SK-N-MC (cell line): ENCODE measurements at regions not wholly inside any gene's neighbourhood (a gene's known extent, or its start where the extent isn't known, plus 50 kb on each side); places are given as distances from the start of the nearest gene placed in this dataset.

Source experiments
- DNase-seq: peaks from one replicate; pipeline ENCODE4 v3.0.0-alpha.2; 2011; ENCODE audit warnings: low read depth, low spot score
- H3K27ac ChIP-seq: fragments of 200-600 bp; sonication (generic); 2 replicates; pipeline ENCODE4 v1.5.1; 2016; ENCODE audit warnings: mixed run types
- H3K36me3 ChIP-seq: fragments of 200-600 bp; sonication (generic); 2 replicates; pipeline ENCODE4 v1.6.1; 2017; ENCODE audit warnings: antibody characterized with exemption, low read length, mixed read lengths; ENCODE audit not compliant: insufficient read depth
- H3K4me3 ChIP-seq: fragments of 200-600 bp; sonication (generic); 2 replicates; pipeline ENCODE4 v1.5.1; 2016
- H3K9ac ChIP-seq: fragments of 200-600 bp; sonication (generic); 2 replicates; pipeline ENCODE4 v1.8.0; 2017; ENCODE audit warnings: mixed run types, mixed read lengths; ENCODE audit not compliant: insufficient read length
- H3K9me3 ChIP-seq: fragments of 200-600 bp; sonication (generic); 2 replicates; pipeline ENCODE4 v1.6.1; 2017; ENCODE audit warnings: low read depth, mild to moderate bottlenecking, antibody characterized with exemption, low read length, moderate library complexity, mixed read lengths
- EZH2 ChIP-seq: fragments of 200-600 bp; sonication (generic); IDR thresholded peaks from one replicate; pipeline ENCODE4 v1.6.1; 2017; ENCODE audit warnings: antibody characterized with exemption
- FOXP2 ChIP-seq: optimal IDR thresholded peaks from 2 replicates; pipeline ENCODE3; 2011; ENCODE audit warnings: mild to moderate bottlenecking, moderate library complexity; ENCODE audit not compliant: insufficient read depth; ENCODE audit errors: extremely low read length, control extremely low read depth
- POLR2AphosphoS5 ChIP-seq: IDR thresholded peaks from 2 replicates; pipeline ENCODE4 v1.6.1; 2012; ENCODE audit warnings: mild to moderate bottlenecking, low read depth, low read length, borderline replicate concordance

- no peak overlapping the region for H3K4me3 ChIP-seq
- H3K9ac ChIP-seq, result no peak overlapping the region
- TF ChIP-seq POLR2AphosphoS5, result no peak
- TF ChIP-seq EZH2, result no peak
- no peaks in the 10 kb centered on the region; the same call in 1 of the 2 replicates for H3K9me3 ChIP-seq
- no peak for DNase-seq
- no peak overlapping the region for H3K27ac ChIP-seq
- no peaks in the 10 kb centered on the region for H3K36me3 ChIP-seq
These were observed 1196.0 kb downstream of the GALC start for GRCh38 chr14:86797075-86797351.

GRCh38 chr14:86796221-86797074 lies 1196.5 kb downstream of the GALC start:
- TF ChIP-seq FOXP2 (no peak), EZH2 (no peak), POLR2AphosphoS5 (no peak)
- H3K9ac ChIP-seq, result no peak overlapping the region
- DNase-seq, result no peak
- H3K9me3 ChIP-seq, result no peaks in the 10 kb centered on the region; the same call in 1 of the 2 replicates
- H3K27ac ChIP-seq, result peak overlapping the region; percentile 4; the same call in 1 of the 2 replicates
- H3K4me3 ChIP-seq, result no peak overlapping the region
- no peaks in the 10 kb centered on the region for H3K36me3 ChIP-seq

- no peak overlapping the region for H3K9ac ChIP-seq
- TF ChIP-seq EZH2 (no peak), POLR2AphosphoS5 (no peak)
- H3K9me3 ChIP-seq, result no peaks in the 10 kb centered on the region; the same call in 1 of the 2 replicates
- 0 out of 2 replicates have a peak overlapping the region, but pooled peaks have one; percentile 2 for H3K27ac ChIP-seq
- no peak overlapping the region for H3K4me3 ChIP-seq
- no peaks in the 10 kb centered on the region for H3K36me3 ChIP-seq
- DNase-seq, result no peak
These were observed 1198.3 kb downstream of the GALC start for GRCh38 chr14:86794689-86795088.

GRCh38 chr14:86790408-86791364 lies 1202.3 kb downstream of the GALC start:
- Histone ChIP-seq H3K9me3 (no peaks in the 10 kb centered on the region; the same call in 1 of the 2 replicates), H3K4me3 (no peak overlapping the region), H3K36me3 (no peaks in the 10 kb centered on the region), H3K9ac (no peak overlapping the region), H3K27ac (no peak overlapping the region)
- no peak for TF ChIP-seq POLR2AphosphoS5
- TF ChIP-seq FOXP2, result no peak
- no peak for TF ChIP-seq EZH2
- DNase-seq, result no peak

- Histone ChIP-seq H3K4me3 (no peak overlapping the region), H3K27ac (peak overlapping the region; percentile 85), H3K9me3 (no peaks in the 10 kb centered on the region), H3K9ac (peak overlapping the region; percentile 27), H3K36me3 (no peaks in the 10 kb centered on the region)
- DNase-seq, result no peak
- TF ChIP-seq POLR2AphosphoS5 (no peak), EZH2 (no peak), FOXP2 (no peak)
These were observed 1204.8 kb downstream of the GALC start for GRCh38 chr14:86788224-86788623.

GRCh38 chr14:86787717-86788116 lies 1205.3 kb downstream of the GALC start:
- Histone ChIP-seq H3K4me3 (no peak overlapping the region), H3K36me3 (no peaks in the 10 kb centered on the region), H3K9ac (peak overlapping the region; percentile 27), H3K9me3 (no peaks in the 10 kb centered on the region), H3K27ac (peak overlapping the region; percentile 85)
- DNase-seq, result no peak
- TF ChIP-seq FOXP2 (no peak), POLR2AphosphoS5 (no peak), EZH2 (no peak)

- no peak overlapping the region for H3K4me3 ChIP-seq
- H3K9ac ChIP-seq, result no peak overlapping the region
- H3K9me3 ChIP-seq, result no peaks in the 10 kb centered on the region
- peak overlapping the region; percentile 60; the same call in 1 of the 2 replicates for H3K27ac ChIP-seq
- DNase-seq, result peak; percentile 35
- no peaks in the 10 kb centered on the region for H3K36me3 ChIP-seq
- TF ChIP-seq EZH2 (no peak), POLR2AphosphoS5 (no peak), FOXP2 (no peak)
These were observed 1210.8 kb downstream of the GALC start for GRCh38 chr14:86782092-86782580.

GRCh38 chr14:86780876-86781510 lies 1212.0 kb downstream of the GALC start:
- TF ChIP-seq EZH2, result no peak
- TF ChIP-seq FOXP2, result no peak
- no peak for TF ChIP-seq POLR2AphosphoS5
- Histone ChIP-seq H3K4me3 (no peak overlapping the region), H3K27ac (peak overlapping the region; percentile 60), H3K9me3 (no peaks in the 10 kb centered on the region), H3K36me3 (no peaks in the 10 kb centered on the region), H3K9ac (no peak overlapping the region)
- no peak for DNase-seq
